Activated CD8-positive, alpha-beta memory T cell treated with anti-CD3 and anti-CD28 coated beads for 36 hours (primary cell): ENCODE measurements at regions not wholly inside any gene's neighbourhood (a gene's known extent, or its start where the extent isn't known, plus 50 kb on each side); places are given as distances from the start of the nearest gene placed in this dataset.

Experiments
- CTCF ChIA-PET: fragments of 350-600 bp; sonication (Branson Sonifier 250); formaldehyde crosslinking; loops from one replicate; lab custom pipeline; 2021; ENCODE audit warnings: antibody characterized with exemption; lab: Charles Lee
- POLR2A ChIA-PET: fragments of 350-600 bp; sonication (Branson Sonifier 250); formaldehyde crosslinking; loops from one replicate; lab custom pipeline; 2021; ENCODE audit warnings: antibody characterized with exemption; lab: Charles Lee

DNA sequence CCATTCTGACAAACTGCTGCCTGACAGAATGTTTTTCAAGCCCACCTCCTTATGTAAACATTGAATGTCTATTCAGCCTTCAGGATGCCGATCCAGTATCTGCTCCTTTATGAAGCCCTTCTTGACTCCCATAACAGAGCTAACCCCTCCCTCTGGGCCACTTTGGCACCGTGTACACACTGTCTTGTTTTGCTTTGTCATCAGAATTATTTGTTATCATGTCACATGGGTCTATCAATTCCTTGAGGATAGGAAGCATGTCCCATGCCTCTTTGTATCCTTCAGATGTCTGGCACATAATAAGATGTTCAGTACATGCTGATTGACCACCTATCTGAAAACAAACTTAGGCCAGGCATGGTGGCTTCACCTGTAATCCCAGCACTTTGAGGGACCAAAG is 92.3 kb downstream of the PRLHR start:
- ChIA-PET CTCF (no interaction called here), POLR2A (no interaction called here)

DNA sequence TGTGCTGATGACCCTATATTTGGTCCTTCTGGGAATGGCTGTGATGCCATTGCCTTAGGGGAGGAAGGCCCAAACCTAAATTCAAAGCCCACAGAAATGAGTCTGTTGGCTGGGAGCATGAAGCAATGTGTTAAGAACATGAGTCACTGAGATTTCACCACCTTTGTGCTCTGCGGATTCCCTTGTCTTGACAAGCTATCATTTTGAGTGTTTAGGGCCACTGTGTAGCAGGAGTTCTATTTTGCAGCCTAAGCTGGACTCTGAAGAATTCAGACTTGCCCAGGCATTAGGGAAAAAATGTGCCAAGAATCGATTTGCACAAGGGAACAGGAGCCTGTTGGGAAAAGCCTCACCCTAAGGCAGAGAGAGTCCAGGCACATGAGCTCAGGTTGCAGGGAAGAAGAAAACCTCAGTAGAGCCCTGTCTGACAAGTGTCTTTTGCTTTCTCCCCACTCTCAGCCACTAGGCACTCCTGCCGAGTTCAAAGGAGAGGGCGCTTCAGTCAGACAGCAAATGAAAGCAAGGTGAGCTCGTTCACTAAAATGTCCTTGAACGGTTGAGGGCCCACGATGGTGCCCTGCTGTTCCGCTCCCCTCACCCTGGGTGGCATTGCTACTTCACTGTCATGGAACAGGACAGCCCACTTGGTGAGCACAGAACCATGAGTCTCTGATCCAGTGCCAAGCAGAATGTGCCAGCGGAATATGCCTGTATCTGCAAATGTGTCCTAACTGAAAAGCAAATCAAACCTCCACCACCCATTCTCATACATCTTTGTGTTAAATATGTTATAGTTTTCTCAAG is 93.6 kb downstream of the PRLHR start:
- ChIA-PET POLR2A (no interaction called here), CTCF (interaction anchor here (1.1 kb wide), 1 partner anchor 9 kb away, joined by 4 read pairs; no protein-coding TSS in a partner anchor)

DNA sequence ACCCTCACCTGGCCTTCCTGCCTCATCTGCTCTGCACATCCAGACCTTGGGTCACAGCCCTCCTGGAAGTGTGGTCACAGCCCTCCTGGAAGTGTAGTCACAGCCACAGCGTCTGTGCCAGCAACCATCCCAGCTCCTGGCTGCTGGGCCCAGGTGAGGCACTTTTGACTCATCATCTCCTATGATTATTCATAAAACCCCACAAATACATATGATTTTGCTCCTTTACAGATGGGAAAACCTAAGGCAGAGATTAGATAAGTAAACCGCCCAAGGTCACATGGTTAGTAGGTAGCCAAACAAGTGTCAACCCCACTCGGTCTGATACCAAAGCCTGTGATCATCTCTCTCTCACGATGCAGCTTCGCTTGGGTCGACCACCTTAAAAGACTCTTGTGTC is 94.3 kb downstream of the PRLHR start:
- CTCF ChIA-PET = interaction anchor here (1.1 kb wide), 1 partner anchor 9 kb away, joined by 4 read pairs; no protein-coding TSS in a partner anchor
- POLR2A ChIA-PET = no interaction called here

DNA sequence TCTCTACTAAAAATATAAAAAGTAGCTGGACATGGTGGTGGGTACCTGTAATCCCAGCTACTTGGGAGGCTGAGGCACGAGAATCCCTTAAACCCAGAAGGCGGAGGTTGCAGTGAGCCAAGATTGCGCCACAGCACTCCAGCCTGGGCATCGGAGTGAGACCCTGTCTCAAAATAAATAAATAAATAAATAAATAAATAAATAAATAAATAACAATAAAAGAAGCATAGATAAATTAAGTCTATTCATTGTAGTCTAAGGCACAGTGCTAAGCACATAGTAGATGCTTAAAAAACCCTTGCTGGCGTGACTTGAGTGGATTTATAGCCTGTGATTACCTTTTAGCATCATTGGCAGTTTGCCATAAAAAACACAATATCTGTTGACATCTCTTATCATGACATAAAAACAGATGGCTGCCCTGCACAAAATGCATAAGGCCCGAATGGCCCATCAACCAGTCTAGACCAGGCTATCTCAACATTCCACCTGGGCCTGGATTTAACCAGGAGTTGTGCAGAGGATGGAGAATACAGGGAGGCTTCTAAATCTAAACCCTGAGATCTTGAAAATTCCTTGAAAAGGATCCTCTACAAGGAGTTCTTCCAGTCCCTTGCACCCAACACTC is 94.9 kb downstream of the PRLHR start:
- ChIA-PET POLR2A (no interaction called here), CTCF (no interaction called here)

DNA sequence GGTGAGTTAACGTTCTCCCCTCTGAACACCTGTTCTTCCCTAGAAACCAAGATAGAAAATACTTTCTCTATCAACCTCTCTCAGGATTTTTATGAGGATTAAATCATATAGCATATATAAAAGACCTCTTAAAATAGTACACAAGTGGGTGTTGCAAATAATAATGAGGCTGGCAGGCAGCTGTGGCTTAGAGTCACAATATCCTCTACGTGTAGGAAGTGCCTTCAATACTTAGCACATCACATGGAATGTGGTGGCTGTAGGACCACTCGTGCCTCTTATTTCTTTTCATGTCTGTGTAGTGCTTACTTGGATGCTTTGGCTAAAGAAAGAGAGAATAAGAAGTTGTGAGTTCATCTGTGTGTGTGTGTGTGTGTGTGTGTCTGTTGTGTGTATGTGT is 96.3 kb downstream of the PRLHR start:
- ChIA-PET POLR2A (no interaction called here), CTCF (no interaction called here)

DNA sequence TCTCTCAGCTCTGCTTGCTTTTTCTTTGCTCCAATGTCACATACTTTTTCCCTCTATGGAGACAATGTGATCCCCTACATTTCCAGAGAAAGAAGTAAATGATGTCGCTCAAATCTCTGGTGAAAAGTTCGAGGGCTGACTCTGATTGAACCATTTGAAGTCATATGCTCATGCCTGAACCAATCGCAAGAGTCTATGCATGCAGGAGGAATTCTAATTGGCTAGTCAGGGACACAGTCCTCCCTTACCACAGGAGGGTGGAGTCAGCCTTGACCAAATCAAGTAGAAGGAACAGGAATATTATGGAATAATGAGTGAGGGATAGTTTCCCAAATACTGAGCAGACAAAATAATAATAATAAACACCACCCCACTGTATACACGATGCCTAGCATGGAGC is 96.8 kb downstream of the PRLHR start:
- POLR2A ChIA-PET = no interaction called here
- CTCF ChIA-PET = no interaction called here

DNA sequence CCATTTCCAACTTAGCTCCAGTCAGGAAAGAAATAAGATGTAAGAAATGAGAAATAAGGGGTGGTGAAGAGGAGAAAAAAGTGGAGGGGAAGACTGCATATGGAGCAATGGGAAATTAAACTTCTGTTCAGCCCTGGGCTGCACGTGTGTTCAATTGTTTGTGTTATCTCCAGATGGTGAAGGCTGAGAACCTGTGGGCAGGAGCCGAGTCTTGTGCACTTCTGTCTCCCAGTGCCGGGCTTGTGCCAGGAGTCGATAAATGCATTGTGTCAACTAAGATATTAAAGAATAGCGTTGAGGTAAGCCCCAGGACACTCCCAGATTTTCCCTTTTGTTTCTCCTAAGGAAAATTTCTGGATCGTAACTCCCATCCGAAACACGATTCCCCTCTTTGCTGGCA is 98.2 kb downstream of the PRLHR start:
- POLR2A ChIA-PET = no interaction called here

DNA sequence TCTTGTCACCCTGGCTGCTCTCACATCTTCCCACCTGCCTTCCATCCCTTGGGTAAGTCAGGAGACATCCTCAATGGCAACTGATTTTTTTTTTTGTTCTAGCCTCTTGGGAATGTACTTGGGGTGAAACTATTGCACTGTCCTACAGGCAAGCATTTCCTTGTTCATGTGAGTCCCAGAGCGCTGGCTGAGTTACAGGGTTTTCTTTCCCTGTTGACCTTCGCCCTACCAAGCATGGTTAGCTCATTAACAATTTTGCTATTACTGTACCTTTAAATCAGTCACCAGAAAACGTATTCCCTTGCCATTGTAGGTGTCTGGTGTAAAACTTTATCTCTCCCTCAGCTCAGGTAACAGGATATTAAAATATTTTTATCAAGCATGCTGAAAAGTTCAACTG is 98.9 kb downstream of the PRLHR start:
- ChIA-PET POLR2A (no interaction called here), CTCF (no interaction called here)

More for the DNA sequence above, 98.2 kb downstream of the PRLHR start:
- CTCF ChIA-PET = no interaction called here

DNA sequence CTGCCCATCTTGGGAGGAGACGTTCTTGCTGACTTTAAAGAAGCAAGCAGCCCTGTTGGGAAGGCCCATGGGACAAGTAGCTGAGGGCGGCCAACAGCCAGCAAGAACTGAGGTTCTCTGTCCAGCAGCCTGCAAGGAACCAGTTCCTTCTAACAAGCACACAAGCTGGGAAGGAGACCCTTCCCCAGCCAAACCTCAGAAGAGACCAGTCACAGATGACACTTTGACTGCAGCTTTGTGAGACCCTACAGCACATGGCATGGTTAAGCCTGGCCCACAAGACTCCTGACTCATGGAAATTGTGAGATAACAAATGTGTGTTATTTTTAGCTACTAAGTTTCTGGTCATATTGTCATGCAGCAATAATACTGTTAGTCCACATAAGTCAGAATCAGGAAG is 99.9 kb downstream of the PRLHR start:
- ChIA-PET CTCF (no interaction called here), POLR2A (no interaction called here)

DNA sequence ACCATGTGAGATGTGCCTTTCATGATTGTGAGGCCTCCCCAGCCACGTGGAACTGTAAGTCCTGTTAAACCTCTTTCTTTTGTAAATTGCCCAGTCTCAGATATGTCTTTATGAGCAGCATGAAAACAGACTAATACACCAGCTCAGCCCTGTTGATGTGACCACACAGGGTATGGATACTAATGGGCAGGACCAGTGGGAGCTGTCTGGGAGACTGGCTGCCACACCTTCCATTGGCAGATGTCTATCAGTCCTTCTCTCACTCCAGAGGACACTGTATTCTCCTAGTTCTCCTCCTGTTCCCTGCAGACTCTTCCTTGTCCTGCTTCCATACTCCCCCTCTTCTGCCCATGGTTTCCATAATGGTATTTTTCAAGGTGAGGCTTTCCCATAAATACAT is 104.4 kb downstream of the PRLHR start:
- ChIA-PET CTCF (no interaction called here), POLR2A (no interaction called here)

DNA sequence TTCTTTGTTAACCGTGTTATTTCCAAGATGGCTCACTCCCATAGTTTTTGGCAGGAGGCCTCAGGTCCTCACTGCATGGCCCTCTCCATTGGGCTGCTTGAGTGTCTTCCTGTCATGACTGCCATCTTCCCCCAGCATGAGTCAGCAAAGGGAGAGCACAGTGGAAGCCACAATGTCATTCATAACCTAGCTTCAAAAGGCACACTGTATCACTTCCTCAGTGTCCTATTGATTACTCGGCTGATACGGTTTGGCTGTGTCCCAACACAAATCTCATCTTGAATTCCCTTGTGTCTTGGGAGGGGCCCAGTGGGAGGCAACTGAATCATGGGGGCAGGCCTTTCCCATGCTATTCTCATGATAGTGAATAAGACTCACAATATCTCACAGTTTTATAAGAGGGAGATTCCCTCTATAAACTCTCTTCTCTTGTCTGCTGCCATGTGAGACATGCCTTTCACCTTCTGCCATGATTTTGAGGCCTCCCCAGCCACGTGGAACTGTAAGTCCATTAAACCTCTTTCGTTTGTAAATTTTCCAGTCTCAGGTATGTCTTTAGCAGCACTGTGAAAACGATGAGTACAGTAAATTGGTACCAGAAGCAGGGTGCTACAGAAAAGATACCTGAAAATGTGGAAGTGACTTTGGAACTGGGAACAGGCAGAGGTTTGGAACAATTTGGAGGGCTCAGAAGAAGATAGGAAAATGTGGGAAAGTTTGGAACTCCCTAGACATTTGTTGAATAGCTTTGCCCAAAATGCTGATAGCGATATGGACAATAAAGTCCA is 106.5 kb downstream of the PRLHR start:
- ChIA-PET CTCF (no interaction called here), POLR2A (no interaction called here)

DNA sequence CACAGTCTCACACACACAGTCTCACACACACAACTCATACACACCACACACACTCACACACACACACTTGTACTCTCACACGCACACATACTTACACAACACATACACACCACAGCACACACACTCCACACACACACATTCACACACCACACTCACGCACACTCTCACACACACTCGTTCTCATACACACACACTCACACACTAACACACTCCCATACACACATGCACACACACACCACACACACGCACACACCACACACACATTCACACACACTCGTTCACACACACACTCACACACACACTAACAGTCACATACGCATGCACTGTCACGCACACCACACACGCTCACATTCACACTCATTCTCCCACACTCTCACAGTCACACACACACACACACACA is 109.8 kb downstream of the PRLHR start:
- CTCF ChIA-PET = no interaction called here
- POLR2A ChIA-PET = no interaction called here

DNA sequence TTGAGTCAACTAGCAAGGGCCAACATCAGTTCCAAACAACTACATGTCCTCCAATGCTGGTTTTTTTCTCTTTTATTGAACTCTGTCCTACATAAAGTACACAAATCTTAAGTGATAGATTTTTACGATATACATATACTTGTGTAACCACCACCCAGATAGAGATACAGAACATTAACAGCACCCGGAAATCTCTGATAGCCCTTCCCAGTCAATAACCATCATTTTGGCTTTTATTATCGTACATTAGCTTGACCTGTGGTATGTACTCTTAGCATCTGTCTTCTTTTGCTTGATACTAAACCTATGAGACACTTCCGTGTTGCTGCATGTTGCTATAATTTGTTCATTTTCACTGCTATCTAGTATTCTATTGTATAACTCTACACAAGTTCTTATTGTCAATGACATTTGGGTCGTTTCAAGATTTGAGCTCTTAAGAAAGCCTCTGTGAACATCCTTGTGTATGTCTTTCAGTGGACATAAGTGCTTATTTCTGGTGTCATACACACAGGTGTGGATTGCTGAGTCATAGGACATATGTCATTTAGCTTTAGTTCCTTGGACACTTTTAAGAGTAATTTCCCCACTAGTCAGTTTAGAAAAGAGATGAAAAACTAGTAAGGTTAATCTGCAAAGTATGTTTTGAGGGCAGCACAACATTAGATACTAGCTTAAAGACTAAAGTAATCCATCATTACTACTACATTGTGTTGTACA is 111.1 kb downstream of the PRLHR start:
- ChIA-PET POLR2A (no interaction called here), CTCF (no interaction called here)

DNA sequence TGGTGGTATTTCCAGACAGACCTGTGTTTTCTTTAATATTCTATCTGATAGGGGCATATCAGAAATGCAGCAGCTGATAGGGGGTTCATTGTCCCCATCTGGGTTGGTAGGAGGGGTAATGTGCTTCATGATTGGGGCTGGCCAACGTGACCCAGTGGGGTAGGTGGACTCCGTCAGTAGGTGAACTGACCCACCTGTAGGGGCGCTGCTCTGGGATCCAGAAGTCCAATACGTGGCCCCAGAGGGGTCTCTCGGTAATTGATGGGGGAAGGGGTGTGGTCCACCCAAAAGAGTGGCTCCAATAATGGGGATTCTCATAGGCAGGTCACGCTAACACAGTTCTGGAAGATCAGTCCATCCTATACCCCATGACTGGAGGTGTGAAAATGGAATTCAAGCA is 112.0 kb downstream of the PRLHR start:
- ChIA-PET CTCF (no interaction called here), POLR2A (no interaction called here)

DNA sequence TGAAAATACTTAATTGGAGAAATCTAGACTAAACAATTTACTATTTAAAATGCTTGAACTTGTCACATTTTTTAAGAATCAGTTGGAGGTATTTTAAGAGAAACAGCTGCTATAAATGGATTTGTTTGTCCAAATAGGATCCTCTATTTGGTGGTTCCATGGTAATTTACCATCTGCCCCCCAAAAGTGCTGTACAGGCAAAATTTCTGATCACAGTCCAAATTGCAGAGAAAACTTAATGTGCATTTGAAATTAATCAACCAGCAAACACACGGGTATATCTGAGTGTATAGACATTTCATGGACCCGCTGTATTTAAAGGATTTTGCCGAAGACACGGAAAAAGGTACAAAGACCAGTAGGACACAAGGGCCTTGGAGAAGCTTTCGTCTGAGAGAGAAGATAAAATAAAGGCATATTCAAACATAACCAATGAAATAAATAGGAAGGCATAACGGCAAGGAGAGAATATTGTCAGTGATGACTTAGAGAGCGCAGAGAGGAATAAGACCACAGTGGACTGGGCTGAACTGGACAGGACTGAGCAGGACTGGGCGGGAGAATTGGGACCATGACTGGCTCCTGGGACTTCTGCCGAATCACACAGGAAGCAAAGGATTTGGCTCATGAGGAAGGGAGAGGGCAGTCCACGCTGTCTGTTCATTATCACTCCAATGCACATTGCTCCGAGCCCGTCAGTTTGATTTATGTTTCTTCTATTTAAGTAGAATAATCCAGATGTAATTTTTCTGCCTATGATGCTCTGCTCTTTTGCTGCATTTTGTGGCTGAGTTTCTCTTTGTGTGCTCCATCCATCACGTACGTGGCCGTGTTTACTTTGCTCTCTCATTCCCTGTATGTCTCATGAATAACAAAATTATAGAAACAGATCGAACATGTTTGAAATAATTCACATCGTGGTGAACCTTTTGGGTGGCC is 112.8 kb downstream of the PRLHR start:
- POLR2A ChIA-PET = no interaction called here
- CTCF ChIA-PET = no interaction called here

DNA sequence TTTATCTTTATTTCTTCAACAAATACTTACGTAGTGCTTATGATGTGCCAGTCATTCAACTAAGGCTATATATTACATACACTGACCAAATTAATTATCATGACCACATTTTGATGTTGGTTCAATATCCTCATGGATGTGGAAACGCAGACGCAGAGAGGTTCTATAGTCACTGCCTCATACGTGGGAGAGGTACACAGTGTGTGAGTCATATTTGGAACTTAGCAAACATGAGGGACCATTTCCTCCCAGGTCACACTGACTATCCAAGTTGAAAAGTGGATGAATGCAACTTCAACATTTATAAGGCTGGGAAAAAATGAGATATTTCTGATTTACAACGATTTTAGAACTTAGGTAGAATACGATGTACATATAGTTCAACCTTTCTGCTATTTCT is 113.6 kb downstream of the PRLHR start:
- ChIA-PET CTCF (no interaction called here), POLR2A (no interaction called here)

DNA sequence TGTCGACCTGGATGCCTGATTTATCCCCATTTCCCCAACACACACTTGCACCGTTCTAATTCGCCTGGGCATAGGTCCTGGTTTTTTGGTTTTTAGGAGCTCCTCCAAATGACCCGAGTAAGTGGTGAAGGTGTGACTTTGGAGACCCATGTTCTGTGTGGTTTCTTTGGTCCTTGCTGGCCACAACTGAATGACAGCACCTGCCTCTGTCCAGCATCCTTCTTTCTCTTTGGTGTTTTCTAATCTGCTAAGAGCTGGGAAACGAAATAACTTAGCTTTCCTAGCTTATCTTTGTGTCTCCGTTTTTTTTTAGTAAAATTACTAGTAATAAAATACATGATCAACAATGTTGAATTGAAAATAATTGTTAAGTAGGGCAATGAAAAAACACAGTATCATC is 120.2 kb downstream of the PRLHR start:
- ChIA-PET POLR2A (no interaction called here), CTCF (interaction anchor here (1.6 kb wide), 1 partner anchor 16 kb away, joined by 4 read pairs; no protein-coding TSS in a partner anchor)

DNA sequence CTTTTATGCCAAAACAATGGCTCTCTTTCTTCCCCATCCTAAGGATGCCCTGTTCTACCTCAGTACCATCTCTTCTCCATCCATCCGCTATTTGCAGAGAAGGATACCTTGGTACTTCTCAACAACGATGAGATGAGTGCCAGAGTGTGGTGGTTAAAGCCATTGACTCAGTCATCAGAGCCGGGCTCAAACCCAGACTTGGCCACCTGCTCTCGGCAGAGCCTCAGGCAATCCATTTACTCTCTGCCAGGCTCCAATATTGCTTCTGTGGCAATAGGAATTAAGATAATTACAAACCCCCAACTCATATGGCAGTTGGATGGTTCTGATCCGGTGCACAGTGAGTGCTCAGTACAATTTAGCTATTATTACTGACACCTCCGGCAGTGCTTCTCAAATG is 121.3 kb downstream of the PRLHR start:
- CTCF ChIA-PET = no interaction called here

More for the DNA sequence above, 121.3 kb downstream of the PRLHR start:
- POLR2A ChIA-PET = no interaction called here
